ENCODE measurements at regions not wholly inside any gene's neighbourhood (a gene's known extent, or its start where the extent isn't known, plus 50 kb on each side); places are given as distances from the start of the nearest gene placed in this dataset.

- DNase-seq (ENCODE audit: low read depth in 2 of 2) = peak; percentile 11 to 14
Observed at GRCh38 chr14:100438678-100439592, 115.8 kb downstream of the SLC25A47 start.

GRCh38 chr14:100439781-100440180, 116.6 kb downstream of the SLC25A47 start:
- no peak for DNase-seq (ENCODE audit: low read depth in 2 of 2)

- DNase-seq (ENCODE audit: low read depth in 2 of 2) = no peak
Observed at GRCh38 chr14:100440207-100440631, 117.1 kb downstream of the SLC25A47 start.

GRCh38 chr14:100440758-100441203, 117.6 kb downstream of the SLC25A47 start:
- no peak for DNase-seq (ENCODE audit: low read depth in 2 of 2)

GRCh38 chr14:100441271-100441947, 118.3 kb downstream of the SLC25A47 start:
- no peak for DNase-seq (ENCODE audit: low read depth in 2 of 2)

GRCh38 chr14:100442036-100442435, 118.9 kb downstream of the SLC25A47 start:
- DNase-seq (ENCODE audit: low read depth in 2 of 2) = no peak

- no peak for DNase-seq (ENCODE audit: low read depth in 2 of 2)
Observed at GRCh38 chr14:100442498-100443490, 119.7 kb downstream of the SLC25A47 start.

DNA sequence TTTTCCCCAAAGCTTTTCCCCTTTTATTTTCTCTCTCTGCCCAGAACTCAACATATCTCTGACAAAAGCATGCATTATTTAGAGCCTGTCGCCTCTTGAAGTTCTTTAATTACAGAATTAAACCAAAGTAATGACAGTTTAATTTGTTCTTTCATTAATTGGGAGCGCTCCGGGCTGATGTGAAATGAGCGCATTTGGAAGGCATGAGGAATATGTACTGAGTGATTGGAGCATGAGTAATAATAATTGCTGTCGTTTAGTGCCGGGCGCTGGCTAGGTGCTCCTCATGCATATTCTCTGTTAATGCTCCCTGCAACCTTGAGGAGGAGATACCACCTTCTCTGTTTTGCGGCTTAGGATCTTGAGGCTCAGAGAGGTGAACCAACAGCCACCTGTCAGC, 120.5 kb downstream of the SLC25A47 start:
- DNase-seq (ENCODE audit: low read depth in 2 of 2) = no peak

GRCh38 chr14:100445436-100446088, 122.4 kb downstream of the SLC25A47 start:
- DNase-seq (ENCODE audit: low read depth in 2 of 2) = no peak

- DNase-seq (ENCODE audit: low read depth in 2 of 2) = no peak
Observed at GRCh38 chr14:100446572-100446971, 123.4 kb downstream of the SLC25A47 start.

GRCh38 chr14:100448376-100448775, 125.2 kb downstream of the SLC25A47 start:
- DNase-seq (ENCODE audit: low read depth in 2 of 2) = no peak

DNA sequence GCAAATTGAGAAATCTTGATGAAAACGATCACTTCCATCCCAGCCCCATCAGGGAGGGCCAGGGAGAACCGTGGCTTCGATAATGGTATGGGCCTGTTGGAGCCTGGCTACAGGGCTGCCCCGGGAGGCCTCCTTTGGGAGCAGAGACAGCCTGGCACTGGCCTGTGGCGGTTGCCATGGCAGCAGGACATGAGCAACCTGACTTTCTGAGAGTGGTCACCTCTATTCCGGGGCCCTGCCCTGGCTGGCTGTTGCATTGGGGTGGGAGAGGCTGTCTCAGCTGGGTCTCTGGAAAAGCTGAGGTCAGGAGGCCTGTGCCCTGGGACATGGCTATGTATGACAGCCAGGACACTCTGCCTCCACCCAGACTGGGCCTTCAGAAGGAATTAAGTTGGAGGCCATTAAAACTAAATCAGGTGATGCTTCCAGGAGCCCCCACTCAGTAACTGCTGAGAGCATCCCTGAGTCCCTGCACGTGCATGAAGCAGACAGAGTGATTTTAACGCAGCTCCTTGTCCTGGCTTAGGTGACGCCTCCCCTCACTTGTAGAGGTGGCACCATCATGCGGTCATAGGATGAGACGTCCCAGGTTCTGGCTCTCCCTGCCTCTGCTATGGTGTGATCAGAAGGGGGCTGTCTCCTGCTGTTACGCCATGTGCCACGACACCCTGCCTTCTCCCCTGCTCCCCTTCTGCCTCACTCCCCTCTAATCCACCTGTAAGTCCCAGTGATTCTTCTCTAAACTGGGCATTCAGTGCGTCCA, 126.3 kb downstream of the SLC25A47 start:
- no peak for DNase-seq (ENCODE audit: low read depth in 2 of 2)

DNA sequence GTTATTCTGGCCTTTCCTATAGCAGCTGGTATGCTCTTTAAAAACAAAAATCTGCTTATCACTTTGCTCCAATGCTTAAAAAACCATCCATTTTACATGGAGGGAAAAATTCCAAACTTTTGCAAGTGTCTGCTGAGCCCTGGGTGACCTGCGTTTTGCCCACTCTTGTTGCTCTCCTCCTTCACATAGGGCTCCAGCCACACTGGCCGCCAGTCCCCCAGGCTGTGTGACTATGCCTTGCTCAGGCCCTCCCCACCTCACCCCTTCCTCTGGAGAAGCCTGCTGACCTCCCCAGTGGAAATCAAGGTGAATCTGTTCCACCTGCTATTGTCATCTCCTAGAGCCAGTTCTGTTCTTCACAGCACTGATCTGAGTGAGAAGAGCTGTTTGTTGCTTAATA, 126.9 kb downstream of the SLC25A47 start:
- no peak for DNase-seq (ENCODE audit: low read depth in 2 of 2)

GRCh38 chr14:100450736-100451135, 127.6 kb downstream of the SLC25A47 start:
- DNase-seq (ENCODE audit: low read depth in 2 of 2) = no peak

DNA sequence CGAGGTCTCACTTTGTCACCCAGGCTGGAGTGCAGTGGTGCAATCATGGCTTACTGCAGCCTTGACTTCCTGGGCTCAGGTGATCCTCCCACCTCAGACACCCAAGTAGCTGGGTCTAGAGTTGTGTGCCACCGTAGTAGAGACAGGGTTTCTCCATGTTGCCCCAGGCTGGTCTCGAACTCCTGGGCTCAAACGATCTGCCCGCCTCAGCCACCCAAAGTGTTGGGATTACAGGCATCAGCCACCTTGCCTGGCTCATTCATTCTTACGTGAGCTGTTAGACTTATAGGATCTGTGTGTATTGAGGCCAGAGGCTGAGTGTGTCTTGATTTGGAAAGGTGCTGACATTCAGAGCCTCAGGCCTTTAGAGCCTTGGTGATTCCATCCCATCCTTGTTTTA, 128.1 kb downstream of the SLC25A47 start:
- DNase-seq (ENCODE audit: low read depth in 2 of 2) = no peak

- DNase-seq (ENCODE audit: low read depth in 2 of 2) = no peak
Observed at GRCh38 chr14:100453930-100454329, 130.8 kb downstream of the SLC25A47 start.

DNA sequence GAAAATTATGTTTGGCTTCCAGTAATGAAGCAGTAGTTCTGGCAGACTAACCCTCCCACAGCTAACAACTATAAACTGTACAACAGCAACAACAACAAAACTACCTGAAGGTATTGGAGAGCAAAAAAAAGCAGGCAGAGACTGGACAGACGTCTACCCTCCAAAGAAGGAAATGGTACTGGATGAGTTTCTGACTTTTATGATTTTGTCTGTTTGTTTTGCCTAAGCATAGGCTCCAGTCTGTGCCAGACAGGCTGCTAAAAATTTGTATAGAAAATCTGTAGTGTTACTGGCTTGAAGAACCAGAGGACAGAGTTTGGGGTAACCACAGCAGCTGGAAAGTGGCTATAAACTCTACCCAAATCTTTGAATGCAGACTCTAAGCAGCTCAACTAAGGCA, 131.3 kb downstream of the SLC25A47 start:
- no peak for DNase-seq (ENCODE audit: low read depth in 2 of 2)

DNA sequence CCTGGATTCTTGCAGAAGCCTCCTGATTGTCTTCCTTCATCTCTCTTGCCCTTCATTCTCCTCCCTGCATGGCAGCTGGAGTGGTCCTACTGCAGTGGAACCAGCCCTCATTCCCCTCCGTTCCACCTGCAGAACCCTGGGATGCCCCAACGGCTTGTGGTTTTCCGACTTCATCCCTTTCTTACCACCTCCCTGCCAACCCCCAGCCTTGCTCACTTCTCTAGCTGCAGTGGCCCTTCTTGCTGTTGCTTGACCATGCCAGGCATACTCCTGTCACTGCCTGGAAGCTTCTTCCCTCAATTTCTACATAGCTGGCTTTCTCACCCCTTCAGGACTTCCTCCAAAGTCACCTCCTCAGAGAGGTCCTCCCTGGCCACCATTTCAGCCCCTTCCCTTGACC, 123.3 kb downstream of the BEGAIN start:
- DNase-seq (ENCODE audit: low read depth in 2 of 2) = no peak

DNA sequence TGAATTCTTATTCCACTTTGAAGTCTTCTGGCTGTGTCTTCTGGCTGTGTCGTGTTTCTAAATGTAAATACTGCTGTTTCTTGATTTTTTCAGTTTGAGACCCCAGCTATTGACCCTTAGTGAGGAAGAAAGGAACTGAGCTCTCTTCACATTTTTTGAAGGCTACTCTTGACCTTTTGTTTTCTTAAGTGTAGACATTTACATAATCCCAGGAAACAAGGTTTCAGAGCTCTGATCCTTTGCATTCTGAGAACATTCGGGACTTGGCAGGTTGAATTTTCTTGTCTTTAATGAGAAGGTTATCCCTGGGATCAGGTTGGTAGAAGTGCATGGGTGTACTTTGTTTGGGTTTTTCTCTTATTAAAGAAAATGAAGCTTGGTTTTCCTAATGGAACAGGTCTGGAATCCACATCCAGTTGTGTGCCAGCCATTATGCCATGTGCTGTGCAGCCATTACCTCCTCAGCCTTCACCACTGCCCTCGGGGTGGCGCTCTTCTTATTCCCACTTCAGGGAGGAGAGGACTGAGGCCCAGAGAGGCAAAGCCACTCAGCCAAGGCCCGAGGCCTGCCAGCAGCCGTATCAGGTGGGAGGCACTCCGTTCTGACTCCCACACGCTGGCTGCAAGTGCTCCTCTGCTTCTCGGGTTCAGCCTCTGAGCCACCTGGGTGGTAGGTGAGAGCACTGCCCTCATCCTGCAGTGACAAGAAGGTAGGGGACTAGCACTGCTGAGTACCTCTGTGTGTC, 120.9 kb downstream of the BEGAIN start:
- no peak for DNase-seq (ENCODE audit: low read depth in 2 of 2)
